H9 (cell line): ENCODE measurements at regions not wholly inside any gene's neighbourhood (a gene's known extent, or its start where the extent isn't known, plus 50 kb on each side); places are given as distances from the start of the nearest gene placed in this dataset.

Experiments used
- DNase-seq: peaks from one replicate; pipeline ENCODE4 v3.0.0-alpha.2; 2017
- H2AFZ ChIP-seq: one replicate; pipeline ENCODE4 v1.6.1; 2013; ENCODE audit warnings: mild to moderate bottlenecking, low read length, control low read depth, moderate library complexity
- H2AK5ac ChIP-seq: 2 replicates; pipeline ENCODE4 v1.6.1; 2013; ENCODE audit warnings: low read length, control low read depth, mixed read lengths; ENCODE audit not compliant: insufficient read length
- H2BK120ac ChIP-seq: one replicate; pipeline ENCODE4 v1.6.1; 2013; ENCODE audit warnings: low read depth, mild to moderate bottlenecking, low read length, control low read depth, inconsistent platforms; ENCODE audit not compliant: poor library complexity, severe bottlenecking
- H2BK12ac ChIP-seq: 2 replicates; pipeline ENCODE4 v1.6.1; 2013; ENCODE audit warnings: low read length, control low read depth, mixed read lengths, low read depth; ENCODE audit not compliant: insufficient read length
- H2BK15ac ChIP-seq: 2 replicates; pipeline ENCODE4 v1.6.1; 2013; ENCODE audit warnings: low read depth, low read length, control low read depth
- H2BK20ac ChIP-seq: one replicate; pipeline ENCODE4 v1.6.1; 2013; ENCODE audit warnings: low read depth, mild to moderate bottlenecking, low read length, control low read depth, inconsistent platforms; ENCODE audit not compliant: poor library complexity, severe bottlenecking
- H2BK5ac ChIP-seq: 2 replicates; pipeline ENCODE4 v1.6.1; 2013; ENCODE audit warnings: low read length, control low read depth, mixed read lengths; ENCODE audit not compliant: insufficient read length
- H3K14ac ChIP-seq: 2 replicates; pipeline ENCODE4 v1.6.1; 2013; ENCODE audit warnings: low read length, control low read depth; ENCODE audit not compliant: insufficient read depth
- H3K18ac ChIP-seq: 2 replicates; pipeline ENCODE4 v1.6.1; 2013; ENCODE audit warnings: low read depth, mild to moderate bottlenecking, mixed read lengths, low read length, control low read depth; ENCODE audit not compliant: insufficient read length
- H3K23ac ChIP-seq: 2 replicates; pipeline ENCODE4 v1.6.1; 2013; ENCODE audit warnings: low read length, control low read depth, mixed read lengths, low read depth; ENCODE audit not compliant: insufficient read length
- H3K23me2 ChIP-seq: 2 replicates; pipeline ENCODE4 v1.6.1; 2013; ENCODE audit warnings: low read depth, mild to moderate bottlenecking, mixed read lengths, low read length, control low read depth; ENCODE audit not compliant: insufficient read length, poor library complexity, severe bottlenecking
- H3K27ac ChIP-seq: 2 replicates; pipeline ENCODE4 v1.5.1; 2013; ENCODE audit warnings: low read length, control low read depth, mixed read lengths, low read depth; ENCODE audit not compliant: insufficient read length
- H3K27me3 ChIP-seq: 2 replicates; pipeline ENCODE4 v1.6.1; 2013; ENCODE audit warnings: low read length, control low read depth, inconsistent platforms; ENCODE audit not compliant: insufficient read depth
- H3K4ac ChIP-seq: 2 replicates; pipeline ENCODE4 v1.6.1; 2013; ENCODE audit warnings: low read depth, mild to moderate bottlenecking, control low read depth, inconsistent platforms, low read length, moderate library complexity
- H3K4me1 ChIP-seq: 2 replicates; pipeline ENCODE4 v1.6.1; 2013; ENCODE audit warnings: low read length, control low read depth, inconsistent platforms; ENCODE audit not compliant: insufficient read depth
- H3K4me2 ChIP-seq: 2 replicates; pipeline ENCODE4 v1.6.1; 2013; ENCODE audit warnings: low read length, control low read depth, mixed read lengths; ENCODE audit not compliant: insufficient read length, insufficient read depth
- H3K56ac ChIP-seq: 2 replicates; pipeline ENCODE4 v1.6.1; 2013; ENCODE audit warnings: low read depth, mild to moderate bottlenecking, mixed read lengths, low read length, control low read depth; ENCODE audit not compliant: insufficient read length
- H3K79me1 ChIP-seq: 2 replicates; pipeline ENCODE4 v1.6.1; 2013; ENCODE audit warnings: low read depth, mild to moderate bottlenecking, moderate library complexity, low read length, control low read depth, inconsistent platforms; ENCODE audit not compliant: insufficient read depth, poor library complexity, severe bottlenecking
- H3K79me2 ChIP-seq: 2 replicates; pipeline ENCODE4 v1.6.1; 2013; ENCODE audit warnings: low read length, control low read depth, inconsistent platforms; ENCODE audit not compliant: insufficient read depth
- H3K9ac ChIP-seq: 2 replicates; pipeline ENCODE4 v1.6.1; 2013; ENCODE audit warnings: low read length, control low read depth, mixed read lengths; ENCODE audit not compliant: insufficient read length; ENCODE audit errors: extremely low read depth
- H3K9me3 ChIP-seq: one replicate; pipeline ENCODE4 v1.6.1; 2013; ENCODE audit warnings: low read depth, low read length, inconsistent platforms; ENCODE audit not compliant: control insufficient read depth
- H3T11ph ChIP-seq: one replicate; pipeline ENCODE4 v1.6.1; 2013; ENCODE audit warnings: mild to moderate bottlenecking, low read length, control low read depth, inconsistent platforms
- H4K20me1 ChIP-seq: one replicate; pipeline ENCODE4 v1.6.1; 2013; ENCODE audit not compliant: control insufficient read depth, insufficient read length, insufficient read depth
- H4K5ac ChIP-seq: 2 replicates; pipeline ENCODE4 v1.6.1; 2013; ENCODE audit warnings: low read depth, mild to moderate bottlenecking, mixed read lengths, low read length, control low read depth; ENCODE audit not compliant: insufficient read length
- H4K8ac ChIP-seq: replicated peaks from 2 replicates; pipeline ENCODE4 v1.6.1; 2013; ENCODE audit warnings: low read length, control low read depth, mixed read lengths, low read depth; ENCODE audit not compliant: insufficient read length
- H4K91ac ChIP-seq: 2 replicates; pipeline ENCODE4 v1.6.1; 2013; ENCODE audit warnings: low read depth, mild to moderate bottlenecking, moderate library complexity, mixed read lengths, low read length, control low read depth; ENCODE audit not compliant: insufficient read length
- H3K27ac Mint-ChIP-seq, 3 experiments: 2 replicates in 2 of 3; 3 replicates in 1 of 3; pipeline ENCODE4 v1.8.0; 2020 to 2021; ENCODE audit warnings: mixed read lengths in 3 of 3, mild to moderate bottlenecking in 1 of 3, moderate library complexity in 1 of 3
- H3K27me3 Mint-ChIP-seq: 2 replicates; pipeline ENCODE4 v1.8.0; 2021; ENCODE audit warnings: low read depth, mild to moderate bottlenecking, moderate library complexity, mixed read lengths
- H3K36me3 Mint-ChIP-seq, 3 experiments: 2 replicates in 2 of 3; 3 replicates in 1 of 3; pipeline ENCODE4 v1.8.0; 2020 to 2021; ENCODE audit warnings: low read depth in 3 of 3, mixed read lengths in 3 of 3; ENCODE audit not compliant: insufficient read depth in 1 of 3
- H3K4me1 Mint-ChIP-seq, 2 experiments: 2 replicates each; pipeline ENCODE4 v1.8.0; 2020; ENCODE audit warnings: mixed read lengths in 2 of 2
- H3K4me3 Mint-ChIP-seq, 2 experiments: 2 replicates in 1 of 2; 3 replicates in 1 of 2; pipeline ENCODE4 v1.8.0; 2020 to 2021; ENCODE audit warnings: mild to moderate bottlenecking in 2 of 2, mixed read lengths in 2 of 2, moderate library complexity in 1 of 2
- H3K9me3 Mint-ChIP-seq, 2 experiments: 2 replicates in 1 of 2; 3 replicates in 1 of 2; pipeline ENCODE4 v1.8.0; 2020; ENCODE audit warnings: mild to moderate bottlenecking in 2 of 2, mixed read lengths in 2 of 2, moderate library complexity in 1 of 2
- CTCF ChIP-seq: fragments of 200-600 bp; sonication (generic); conservative IDR thresholded peaks from 3 replicates; pipeline ENCODE4 v1.8.0; 2021; ENCODE audit warnings: antibody characterized with exemption, mild to moderate bottlenecking
- WGBS: extraction: QIAGEN DNeasy Blood & Tissue Kit; methylation state at CpG from one replicate; pipeline ENCODE4 v1.1.7; 2013; ENCODE audit warnings: missing lambda C conversion rate, low lambda C conversion rate, mixed read lengths; ENCODE audit not compliant: insufficient read length; ENCODE audit errors: extremely low coverage; 5-methylcytosine and 5-hydroxymethylcytosine counted together

- Histone ChIP-seq H3K14ac (no peak overlapping the region), H2AFZ (no peak overlapping the region), H4K5ac (no peak overlapping the region), H3K79me1 (no peaks in the 10 kb centered on the region), H3K56ac (no peak overlapping the region), H2AK5ac (no peak overlapping the region), H2BK12ac (no peak overlapping the region), H3T11ph (no peak overlapping the region), H4K8ac (no peak overlapping the region), H3K4me2 (no peak overlapping the region), H3K79me2 (no peaks in the 10 kb centered on the region), H3K4ac (no peak overlapping the region), H3K9ac (no peak overlapping the region), H2BK20ac (no peak overlapping the region), H4K20me1 (no peaks in the 10 kb centered on the region), H3K23ac (no peak overlapping the region), H2BK15ac (no peak overlapping the region), H2BK120ac (no peak overlapping the region), H4K91ac (no peak overlapping the region), H3K9me3 (no peaks in the 10 kb centered on the region), H3K27ac (no peak overlapping the region), H3K18ac (no peak overlapping the region), H2BK5ac (no peak overlapping the region), H3K23me2 (no peaks in the 10 kb centered on the region), H3K27me3 (no peaks in the 10 kb centered on the region; the same call in 1 of the 2 replicates), H3K4me1 (no peaks in the 10 kb centered on the region)
- no peaks in the 10 kb centered on the region for H3K36me3 Mint-ChIP-seq
- no peak overlapping the region for H3K4me3 Mint-ChIP-seq
- H3K9me3 Mint-ChIP-seq: peaks cover 0 to 5% of the 10 kb centered on the region in 2 experiments; a peak in 1 of 5 replicates
- no peaks in the 10 kb centered on the region for H3K27me3 Mint-ChIP-seq
- TF ChIP-seq CTCF: no peak
- H3K4me1 Mint-ChIP-seq: no peaks in the 10 kb centered on the region
- H3K27ac Mint-ChIP-seq: no peak overlapping the region
- DNase-seq: no peak
- WGBS: no CpG with 5 or more reads among the region's 1 CpG
These were observed 130.0 kb upstream of the BMP5 start for GRCh38 chr6:56005426-56005825.
